ENCODE measurements at regions not wholly inside any gene's neighbourhood (a gene's known extent, or its start where the extent isn't known, plus 50 kb on each side); places are given as distances from the start of the nearest gene placed in this dataset.

DNA sequence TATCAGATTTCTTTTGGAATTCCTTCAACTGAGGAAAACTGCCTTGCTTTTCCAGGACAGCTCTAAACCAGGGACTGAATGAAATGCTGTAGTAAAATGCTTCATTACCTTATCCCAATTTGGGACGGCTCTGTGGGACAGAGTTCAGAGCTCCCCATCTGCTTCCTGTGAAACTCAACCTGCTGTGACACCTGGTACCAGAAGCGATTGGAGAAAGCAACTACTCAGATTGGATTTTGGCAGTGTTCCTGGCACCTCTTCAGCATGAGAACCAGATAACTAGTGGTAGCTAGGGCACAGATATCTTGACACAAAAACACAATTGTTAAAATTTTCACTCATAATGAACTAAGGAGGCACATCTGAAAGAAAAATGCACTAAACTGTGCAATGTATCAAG is 539.1 kb downstream of the SI start:
- no peaks in the 10 kb centered on the region for H3K36me3 ChIP-seq
- TF ChIP-seq, protein P1, sequence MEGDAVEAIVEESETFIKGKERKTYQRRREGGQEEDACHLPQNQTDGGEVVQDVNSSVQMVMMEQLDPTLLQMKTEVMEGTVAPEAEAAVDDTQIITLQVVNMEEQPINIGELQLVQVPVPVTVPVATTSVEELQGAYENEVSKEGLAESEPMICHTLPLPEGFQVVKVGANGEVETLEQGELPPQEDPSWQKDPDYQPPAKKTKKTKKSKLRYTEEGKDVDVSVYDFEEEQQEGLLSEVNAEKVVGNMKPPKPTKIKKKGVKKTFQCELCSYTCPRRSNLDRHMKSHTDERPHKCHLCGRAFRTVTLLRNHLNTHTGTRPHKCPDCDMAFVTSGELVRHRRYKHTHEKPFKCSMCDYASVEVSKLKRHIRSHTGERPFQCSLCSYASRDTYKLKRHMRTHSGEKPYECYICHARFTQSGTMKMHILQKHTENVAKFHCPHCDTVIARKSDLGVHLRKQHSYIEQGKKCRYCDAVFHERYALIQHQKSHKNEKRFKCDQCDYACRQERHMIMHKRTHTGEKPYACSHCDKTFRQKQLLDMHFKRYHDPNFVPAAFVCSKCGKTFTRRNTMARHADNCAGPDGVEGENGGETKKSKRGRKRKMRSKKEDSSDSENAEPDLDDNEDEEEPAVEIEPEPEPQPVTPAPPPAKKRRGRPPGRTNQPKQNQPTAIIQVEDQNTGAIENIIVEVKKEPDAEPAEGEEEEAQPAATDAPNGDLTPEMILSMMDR (IDR thresholded peaks at IDR 0.05; ENCODE audit: borderline replicate concordance), result no peak
- peaks cover 9% of the 10 kb centered on the region for H3K9me3 ChIP-seq (replicated peaks)
- no peak for DNase-seq
- H3K27me3 ChIP-seq (ENCODE audit: low read depth), result no peaks in the 10 kb centered on the region
- intact Hi-C loops (cut with micrococcal nuclease), result no loop called here
- no peak overlapping the region for H3K4me3 ChIP-seq
- no peaks in the 10 kb centered on the region for H3K4me1 ChIP-seq
- H3K27ac ChIP-seq (replicated peaks), result no peak overlapping the region

DNA sequence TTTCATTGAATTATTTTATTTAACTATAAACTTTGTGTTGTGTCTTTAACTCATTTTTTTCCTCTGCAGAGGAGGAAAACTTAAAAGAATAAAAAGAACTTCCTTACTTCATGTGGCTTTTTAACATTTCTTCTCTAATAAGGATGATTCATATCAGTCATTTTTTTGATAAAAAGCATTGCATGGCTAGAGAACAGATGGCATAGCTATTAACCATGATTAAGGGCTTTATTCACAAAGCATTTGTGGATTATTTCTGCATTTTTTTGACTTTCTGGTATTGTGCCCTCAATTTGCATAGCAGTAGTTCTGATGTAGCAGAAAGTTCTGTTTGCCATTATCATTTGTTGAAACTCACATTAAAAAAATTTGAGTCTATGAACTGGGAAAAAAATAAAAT is 540.8 kb downstream of the SI start:
- no peaks in the 10 kb centered on the region for H3K4me1 ChIP-seq
- no peaks in the 10 kb centered on the region for H3K36me3 ChIP-seq
- H3K27ac ChIP-seq (replicated peaks), result no peak overlapping the region
- intact Hi-C loops (cut with micrococcal nuclease), result no loop called here
- no peaks in the 10 kb centered on the region for H3K27me3 ChIP-seq (ENCODE audit: low read depth)
- H3K4me3 ChIP-seq, result no peak overlapping the region
- no peak for DNase-seq
- H3K9me3 ChIP-seq (replicated peaks), result peaks cover 1% of the 10 kb centered on the region
- TF ChIP-seq, protein P1 (IDR thresholded peaks at IDR 0.05; ENCODE audit: borderline replicate concordance), result no peak

DNA sequence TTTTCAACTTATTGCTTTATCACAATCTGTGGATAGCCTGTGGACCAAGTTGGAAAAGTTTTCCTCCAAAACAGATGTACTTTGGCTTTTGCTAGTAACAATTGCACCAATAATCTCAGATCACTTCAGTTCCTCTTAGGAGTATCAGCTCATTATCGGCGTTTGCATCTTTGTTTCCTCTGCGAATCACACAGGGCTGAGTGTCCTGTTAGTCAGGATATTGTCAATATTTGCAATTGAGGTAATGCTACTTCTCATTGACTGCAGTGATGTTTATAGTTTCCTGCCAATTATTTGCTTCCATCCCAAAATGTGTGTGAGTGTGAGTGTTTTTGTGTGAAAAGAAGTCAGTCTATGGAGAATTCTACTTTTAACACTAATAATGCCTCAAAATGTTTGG is 545.0 kb downstream of the SI start:
- TF ChIP-seq, protein P1 (IDR thresholded peaks at IDR 0.05; ENCODE audit: borderline replicate concordance), result no peak
- no peak overlapping the region for H3K27ac ChIP-seq (replicated peaks)
- intact Hi-C loops (cut with micrococcal nuclease), result no loop called here

DNA sequence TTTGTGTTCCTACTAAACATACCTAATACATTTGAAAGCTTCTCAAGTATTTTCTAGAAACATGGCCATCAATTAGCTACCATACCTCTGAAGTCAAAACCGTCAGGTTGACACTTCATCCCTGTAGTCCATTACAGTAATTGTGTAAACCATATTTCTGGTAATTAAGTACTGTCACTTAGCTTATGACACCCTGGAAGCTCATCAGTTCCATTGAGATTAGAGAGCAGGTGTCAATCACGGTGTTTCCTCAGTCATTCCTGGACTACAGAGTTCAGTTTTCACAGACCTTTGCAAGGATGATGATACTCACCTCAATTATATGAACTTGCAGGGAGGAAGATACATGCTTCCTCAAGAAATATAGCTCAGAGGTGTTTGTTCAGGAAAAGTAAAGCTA is 552.0 kb downstream of the SI start:
- no peak overlapping the region for H3K4me3 ChIP-seq
- H3K27me3 ChIP-seq (ENCODE audit: low read depth), result no peaks in the 10 kb centered on the region
- peaks cover 18% of the 10 kb centered on the region for H3K9me3 ChIP-seq (replicated peaks)
- no peak for DNase-seq
- no peaks in the 10 kb centered on the region for H3K4me1 ChIP-seq
- H3K36me3 ChIP-seq, result no peaks in the 10 kb centered on the region
- intact Hi-C loops (cut with micrococcal nuclease), result no loop called here
- H3K27ac ChIP-seq (replicated peaks), result no peak overlapping the region
- TF ChIP-seq, protein P1 (IDR thresholded peaks at IDR 0.05; ENCODE audit: borderline replicate concordance), result no peak

More for the DNA sequence above, 545.0 kb downstream of the SI start:
- Histone ChIP-seq H3K27me3 (ENCODE audit: low read depth) (no peaks in the 10 kb centered on the region), H3K9me3 (replicated peaks) (peaks cover 5% of the 10 kb centered on the region), H3K4me3 (no peak overlapping the region), H3K4me1 (no peaks in the 10 kb centered on the region), H3K36me3 (no peaks in the 10 kb centered on the region)
- no peak for DNase-seq

DNA sequence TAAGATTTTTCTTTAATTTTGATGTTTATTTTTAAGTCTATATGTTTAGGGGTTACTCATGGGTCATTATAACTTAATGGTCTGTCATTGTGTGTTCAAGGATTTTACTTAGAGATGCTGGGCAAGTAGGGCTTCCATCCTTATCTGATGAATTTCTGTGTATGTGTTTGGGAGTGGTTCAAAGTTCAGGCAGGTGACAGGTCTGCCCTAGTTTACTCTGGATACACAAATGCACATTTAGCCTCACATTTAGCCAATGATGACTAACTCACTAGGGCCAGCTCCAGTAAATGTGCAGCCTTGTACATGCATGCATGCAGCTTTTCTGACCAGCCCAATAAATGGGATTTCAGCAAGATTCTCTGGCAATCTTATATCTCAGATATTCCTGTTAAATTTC is 554.1 kb downstream of the SI start:
- H3K27ac ChIP-seq (replicated peaks), result no peak overlapping the region
- H3K4me3 ChIP-seq, result no peak overlapping the region
- H3K4me1 ChIP-seq, result no peaks in the 10 kb centered on the region
- H3K27me3 ChIP-seq (ENCODE audit: low read depth), result no peaks in the 10 kb centered on the region
- intact Hi-C loops (cut with micrococcal nuclease), result no loop called here
- H3K36me3 ChIP-seq, result no peaks in the 10 kb centered on the region
- H3K9me3 ChIP-seq (replicated peaks), result peaks cover 34% of the 10 kb centered on the region
- TF ChIP-seq, protein P1 (IDR thresholded peaks at IDR 0.05; ENCODE audit: borderline replicate concordance), result no peak
- no peak for DNase-seq
